Heart left ventricle (tissue), 16 donors: ENCODE measurements at regions not wholly inside any gene's neighbourhood (a gene's known extent, or its start where the extent isn't known, plus 50 kb on each side); places are given as distances from the start of the nearest gene placed in this dataset.

Source experiments
- ATAC-seq, 4 donors: fragments of 200-7000 bp; cut with Tn5 transposase; one replicate each; pipeline ENCODE4 v1.9.1; 2020 to 2022; ENCODE audit warnings: moderate library complexity in 4 of 4, mild to moderate bottlenecking in 3 of 4, moderate number of reproducible peaks in 1 of 4
- DNase-seq, 5 donors: peaks; one replicate each; pipeline ENCODE4 v3.0.0-alpha.2; 2020
- H3K27ac ChIP-seq, 12 donors: fragments of 200-600 bp; sonication (generic) in 4 of 12; one replicate each; pipeline versions ENCODE4 v1.5.0 to v1.8.0; 2016 to 2022; ENCODE audit warnings: mild to moderate bottlenecking in 2 of 12
- H3K27me3 ChIP-seq, 9 donors: fragments of 200-600 bp; sonication (generic) in 2 of 9; one replicate each; pipeline versions ENCODE4 v1.5.1 to v1.8.0; 2016 to 2022; ENCODE audit warnings: mild to moderate bottlenecking in 3 of 9
- H3K36me3 ChIP-seq, 9 donors: fragments of 200-600 bp; sonication (generic) in 2 of 9; one replicate each; pipeline versions ENCODE4 v1.5.0 to v1.8.0; 2018 to 2022; ENCODE audit warnings: mild to moderate bottlenecking in 2 of 9
- H3K4me1 ChIP-seq, 12 donors: fragments of 200-600 bp; sonication (generic) in 4 of 12; one replicate each; pipeline versions ENCODE4 v1.5.0 to v1.8.0; 2016 to 2022; ENCODE audit warnings: mild to moderate bottlenecking in 3 of 12
- H3K4me3 ChIP-seq, 12 donors: fragments of 200-600 bp; sonication (generic) in 4 of 12; one replicate each; pipeline versions ENCODE4 v1.5.0 to v1.8.0; 2017 to 2022; ENCODE audit warnings: mild to moderate bottlenecking in 9 of 12, moderate library complexity in 4 of 12
- H3K9me3 ChIP-seq, 12 donors: fragments of 200-600 bp; sonication (generic) in 4 of 12; one replicate each; pipeline versions ENCODE4 v1.5.0 to v1.8.0; 2016 to 2022; ENCODE audit warnings: mild to moderate bottlenecking in 1 of 12
- POLR2A ChIP-seq, 2 donors: fragments of 450-650 bp; IDR thresholded peaks; one replicate each; pipeline ENCODE4 v1.6.1; 2017; ENCODE audit warnings: antibody characterized with exemption in 2 of 2, mild to moderate bottlenecking in 2 of 2, moderate library complexity in 2 of 2
- WGBS, 4 donors: extraction: QIAGEN DNeasy Blood & Tissue Kit in 2 of 4; methylation state at CpG; one replicate each; pipeline versions ENCODE4 v1.1.5 to v1.1.7; 2013 to 2018; 5-methylcytosine and 5-hydroxymethylcytosine counted together
- intact Hi-C, 10 donors: fragments of 100-400 bp; cut with DNase I; formaldehyde crosslinking; loops; one replicate each; pipeline versions ENCODE4 v1.11.1 to v1.14.2; 2022
- TF ChIP-seq, protein P1 (sequence below), 12 donors: fragments of 200-600 bp; sonication (generic) in 4 of 12; IDR thresholded peaks; one replicate each; pipeline versions ENCODE4 v1.5.0 to v1.8.0; 2018 to 2022; ENCODE audit warnings: antibody characterized with exemption in 12 of 12, mild to moderate bottlenecking in 5 of 12
- donor health status: ischemic (EF 13 %, LVEDD 7.1; RV severe dilation, severe dysfunction).
- donor health status: healthy with polysubstance abuse.
- donor health status: DM: no; HTN: yes; CAD: no.
- donor health status: DM: no; HTN: no; CAD: no.
- donor health status: ischemic (EF 25% LVEDD 6.9; RV normal size, moderate dysfunction).
- donor health status: ischemic (EF 25% LVEDD 5.7; RV mildly dilated, moderate dysfunction).
- donor health status: healthy.
- donor health status: DM: yes; HTN: yes; CAD: no.
- donor health status: ischemic (EF 35%, LVEDD 5.7; RV mildly dilated, moderate dysfunction).
- donor health status: nonischemic (EF 11% LVEDD 7.7; RV severe dilation, severe dysfunction).
- donor health status: DM: yes; HTN: yes; CAD: no.
- donor health status: PGD.
- donor health status: ischemic (EF 29% LVEDD 5.4; RV normal size, mild dysfunction).
- donor health status: nonischemic (EF 23%, LVEDD 6.1; RV moderate dilation, normal function).

DNA sequence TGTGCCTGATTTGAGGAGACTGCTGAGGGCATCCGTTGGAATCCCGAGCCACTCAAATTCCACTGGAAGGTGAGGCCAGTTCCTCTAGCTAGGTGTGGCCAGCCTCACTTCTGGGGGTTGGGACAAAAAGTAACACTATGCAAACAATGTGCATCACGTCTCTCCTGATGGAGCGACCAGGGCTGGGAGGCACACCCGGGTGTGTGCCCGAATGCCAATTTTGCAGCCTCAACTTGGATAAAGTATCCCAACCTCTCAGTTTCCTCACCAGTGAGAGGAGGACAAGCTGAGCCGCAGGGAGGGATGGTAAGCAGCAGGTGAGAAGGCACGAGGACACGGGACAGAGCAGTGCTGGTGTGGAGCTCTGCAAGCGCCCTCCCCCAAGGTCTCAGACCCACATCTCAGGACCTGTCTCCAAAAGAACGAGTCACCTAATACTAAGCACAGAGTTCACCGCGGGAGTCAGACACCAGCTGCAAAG lies 218.3 kb downstream of the HAUS1 start:
- Histone ChIP-seq H3K4me3 (no peak overlapping the region), H3K4me1 (no peaks in the 10 kb centered on the region), H3K9me3 (no peaks in the 10 kb centered on the region), H3K27me3 (no peaks in the 10 kb centered on the region), H3K27ac (no peak overlapping the region), H3K36me3 (no peaks in the 10 kb centered on the region)
- TF ChIP-seq, protein P1, sequence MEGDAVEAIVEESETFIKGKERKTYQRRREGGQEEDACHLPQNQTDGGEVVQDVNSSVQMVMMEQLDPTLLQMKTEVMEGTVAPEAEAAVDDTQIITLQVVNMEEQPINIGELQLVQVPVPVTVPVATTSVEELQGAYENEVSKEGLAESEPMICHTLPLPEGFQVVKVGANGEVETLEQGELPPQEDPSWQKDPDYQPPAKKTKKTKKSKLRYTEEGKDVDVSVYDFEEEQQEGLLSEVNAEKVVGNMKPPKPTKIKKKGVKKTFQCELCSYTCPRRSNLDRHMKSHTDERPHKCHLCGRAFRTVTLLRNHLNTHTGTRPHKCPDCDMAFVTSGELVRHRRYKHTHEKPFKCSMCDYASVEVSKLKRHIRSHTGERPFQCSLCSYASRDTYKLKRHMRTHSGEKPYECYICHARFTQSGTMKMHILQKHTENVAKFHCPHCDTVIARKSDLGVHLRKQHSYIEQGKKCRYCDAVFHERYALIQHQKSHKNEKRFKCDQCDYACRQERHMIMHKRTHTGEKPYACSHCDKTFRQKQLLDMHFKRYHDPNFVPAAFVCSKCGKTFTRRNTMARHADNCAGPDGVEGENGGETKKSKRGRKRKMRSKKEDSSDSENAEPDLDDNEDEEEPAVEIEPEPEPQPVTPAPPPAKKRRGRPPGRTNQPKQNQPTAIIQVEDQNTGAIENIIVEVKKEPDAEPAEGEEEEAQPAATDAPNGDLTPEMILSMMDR (IDR thresholded peaks at IDR 0.05) = no peak
- TF ChIP-seq POLR2A (IDR thresholded peaks at IDR 0.05) = no peak
- 78 to 88% (median 83%) methylated on average over 13 of the region's 13 CpGs for WGBS, 4 donors
- intact Hi-C loops = no loop called here
- ATAC-seq (no peak), DNase-seq (no peak)

DNA sequence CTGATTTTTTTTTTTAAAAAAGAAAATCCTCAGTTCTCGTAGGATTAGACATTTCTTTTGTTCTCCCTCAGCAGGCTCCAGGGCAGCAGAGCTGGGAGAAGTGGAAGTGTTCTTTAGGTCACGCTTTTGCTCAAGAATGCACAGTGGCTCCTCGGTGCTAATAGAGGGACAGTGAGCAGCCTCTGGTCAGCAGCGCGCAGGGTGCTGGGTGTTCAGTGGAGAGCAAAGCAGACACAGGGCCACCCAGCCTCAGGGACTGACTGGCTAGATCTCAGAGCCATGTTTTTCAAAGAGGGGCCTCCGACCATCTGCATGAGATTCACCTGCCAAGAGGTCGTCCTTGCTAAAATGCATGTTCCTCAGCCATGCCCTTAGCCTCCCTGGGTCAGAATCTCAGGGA lies 218.8 kb downstream of the HAUS1 start:
- no peaks in the 10 kb centered on the region for H3K4me1 ChIP-seq
- intact Hi-C loops = no loop called here
- H3K36me3 ChIP-seq = no peaks in the 10 kb centered on the region
- no peak overlapping the region for H3K4me3 ChIP-seq
- no peak for ATAC-seq
- WGBS, 4 donors = 87 to 92% (median 90%) methylated on average over 7 of the region's 7 CpGs
- no peaks in the 10 kb centered on the region for H3K27me3 ChIP-seq
- H3K9me3 ChIP-seq = no peaks in the 10 kb centered on the region
- no peak overlapping the region for H3K27ac ChIP-seq
- DNase-seq = no peak
- TF ChIP-seq, protein P1 (IDR thresholded peaks at IDR 0.05) = no peak
- TF ChIP-seq POLR2A (IDR thresholded peaks at IDR 0.05) = no peak

DNA sequence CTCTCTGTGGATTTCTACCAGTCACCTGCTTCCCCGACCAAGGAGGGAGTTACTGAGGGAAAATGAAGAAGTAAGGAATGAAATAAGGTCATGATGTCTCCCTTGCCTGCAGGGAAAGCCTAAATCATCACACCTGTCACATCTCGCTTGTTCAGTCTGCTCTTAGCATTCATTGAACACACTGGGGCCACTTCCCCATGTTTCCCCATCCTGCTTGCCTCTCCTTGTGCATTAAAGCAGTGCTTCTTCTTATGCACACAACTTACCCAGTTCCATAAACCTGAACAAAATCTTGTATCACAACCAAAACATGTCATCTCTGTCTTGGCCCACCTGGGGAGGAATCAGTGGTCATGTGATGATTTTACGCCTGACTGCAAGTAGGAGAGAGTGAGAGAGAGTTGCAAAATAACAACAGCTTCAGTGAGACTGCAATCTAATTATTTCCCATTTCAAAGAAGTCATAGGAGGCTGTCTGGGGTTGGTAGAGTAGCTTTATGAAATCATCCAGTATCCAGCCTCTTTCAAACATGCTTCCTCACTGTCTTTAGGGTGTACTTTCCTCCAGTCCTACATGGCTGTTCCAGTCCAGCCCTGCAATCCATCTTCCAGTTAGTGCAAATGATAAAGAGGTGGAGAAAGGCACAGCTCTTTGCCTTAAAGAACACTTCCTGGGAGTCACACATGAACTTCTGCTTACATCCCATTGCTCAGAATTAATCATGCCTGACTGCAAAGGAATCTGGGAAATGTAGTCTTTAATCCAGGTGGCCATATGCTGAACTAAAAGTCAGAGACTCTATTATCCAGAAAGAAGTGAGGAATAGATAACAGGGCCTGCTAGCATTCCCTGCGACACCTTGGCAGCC lies 220.1 kb downstream of the HAUS1 start:
- 88 to 93% (median 89%) methylated on average over 4 of the region's 4 CpGs for WGBS, 4 donors
- Histone ChIP-seq H3K36me3 (no peaks in the 10 kb centered on the region), H3K27ac (peak overlapping the region in 1 of 12 donors; percentile 29), H3K4me1 (no peaks in the 10 kb centered on the region), H3K9me3 (no peaks in the 10 kb centered on the region), H3K4me3 (no peak overlapping the region), H3K27me3 (no peaks in the 10 kb centered on the region)
- TF ChIP-seq POLR2A (IDR thresholded peaks at IDR 0.05) = no peak
- TF ChIP-seq, protein P1 (IDR thresholded peaks at IDR 0.05) = no peak
- ATAC-seq (peak; percentile 69 to 78 (median 74)), DNase-seq (no peak)
- intact Hi-C loops = no loop called here

DNA sequence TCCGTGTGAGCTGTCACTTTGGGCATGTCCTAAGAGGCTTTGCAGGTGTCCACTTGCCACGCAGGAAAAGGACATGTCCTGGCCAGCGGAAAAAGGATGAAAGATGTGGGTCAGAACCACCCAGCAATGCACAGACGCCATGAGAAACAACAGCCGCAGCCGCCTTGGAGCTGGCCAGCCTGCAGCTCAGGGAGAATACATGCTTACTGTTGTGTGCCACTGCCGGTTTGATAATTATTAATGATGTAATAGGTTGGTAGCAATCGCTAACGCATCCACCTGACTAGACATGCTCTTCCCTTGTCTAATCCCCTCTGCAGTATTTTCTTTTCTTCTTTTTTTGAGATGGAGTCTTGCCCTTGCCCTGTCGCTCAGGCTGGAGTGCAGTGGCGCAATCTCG lies 221.7 kb downstream of the HAUS1 start:
- TF ChIP-seq POLR2A (IDR thresholded peaks at IDR 0.05) = no peak
- TF ChIP-seq, protein P1 (IDR thresholded peaks at IDR 0.05) = no peak
- Histone ChIP-seq H3K36me3 (no peaks in the 10 kb centered on the region), H3K4me3 (no peak overlapping the region), H3K27ac (no peak overlapping the region), H3K9me3 (no peaks in the 10 kb centered on the region), H3K4me1 (no peaks in the 10 kb centered on the region), H3K27me3 (no peaks in the 10 kb centered on the region)
- intact Hi-C loops = no loop called here
- no peak for ATAC-seq
- 91 to 93% (median 92%) methylated on average over 12 of the region's 12 CpGs for WGBS, 4 donors
- DNase-seq = no peak
